Hepatocyte (in vitro differentiated cells): ENCODE measurements at regions not wholly inside any gene's neighbourhood (a gene's known extent, or its start where the extent isn't known, plus 50 kb on each side); places are given as distances from the start of the nearest gene placed in this dataset.

ENCODE experiments used
- CTCF ChIP-seq: fragments of 200-600 bp; sonication (generic); IDR thresholded peaks from 2 replicates; pipeline ENCODE4 v1.5.1; 2016; ENCODE audit warnings: antibody characterized with exemption, mild to moderate bottlenecking; ENCODE audit not compliant: poor library complexity
- EZH2 ChIP-seq: fragments of 200-600 bp; sonication (generic); IDR thresholded peaks from 2 replicates; pipeline ENCODE4 v1.6.1; 2016; ENCODE audit warnings: antibody characterized with exemption, mild to moderate bottlenecking, borderline replicate concordance
- EZH2phosphoT487 ChIP-seq: fragments of 200-600 bp; sonication (generic); IDR thresholded peaks from one replicate; pipeline ENCODE4 v1.6.1; 2018; ENCODE audit warnings: antibody characterized with exemption, mild to moderate bottlenecking, low read depth, moderate library complexity; ENCODE audit not compliant: unreplicated experiment, severe bottlenecking

DNA sequence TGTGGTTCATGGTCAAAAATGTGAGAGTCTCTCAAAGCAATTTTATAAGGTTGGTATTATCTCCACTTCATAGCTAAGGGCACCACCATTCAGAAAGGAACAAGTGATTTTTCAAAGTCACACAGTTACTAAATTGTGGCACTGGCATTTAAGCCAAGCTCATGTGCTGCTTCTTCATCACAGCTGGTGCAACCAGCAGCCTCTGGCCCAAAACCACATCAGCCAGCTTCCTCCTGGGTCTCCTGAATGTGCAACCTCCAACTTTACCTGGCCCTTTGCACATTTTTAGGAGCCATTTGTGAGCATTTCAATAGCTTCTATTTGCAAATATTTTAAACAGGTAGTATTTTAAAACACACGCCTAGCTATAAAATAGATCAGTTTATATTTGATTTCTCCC, 293.7 kb downstream of the BCL11A start:
- TF ChIP-seq CTCF (no peak), EZH2phosphoT487 (no peak), EZH2 (no peak)
